NCI-H2171 (cell line): ENCODE measurements at regions not wholly inside any gene's neighbourhood (a gene's known extent, or its start where the extent isn't known, plus 50 kb on each side); places are given as distances from the start of the nearest gene placed in this dataset.

ENCODE experiments used
- DNase-seq: peaks from one replicate; lab custom pipeline; 2025; lab: John Stamatoyannopoulos, UW

- peak; percentile 45 for DNase-seq
Observed at GRCh38 chr5:2658447-2658846, 93.0 kb downstream of the IRX2 start.

- DNase-seq, result no peak
Observed at GRCh38 chr5:2657151-2657550, 94.3 kb downstream of the IRX2 start.

- DNase-seq, result no peak
Observed at GRCh38 chr5:2656206-2656605, 95.3 kb downstream of the IRX2 start.

GRCh38 chr5:2653991-2654390 is 97.5 kb downstream of the IRX2 start:
- DNase-seq, result no peak

- DNase-seq, result no peak
Observed at GRCh38 chr5:2651116-2651515, 100.4 kb downstream of the IRX2 start.

GRCh38 chr5:2642684-2643345 is 108.7 kb downstream of the IRX2 start:
- no peak for DNase-seq

GRCh38 chr5:2640717-2641116 is 110.8 kb downstream of the IRX2 start:
- no peak for DNase-seq

- peak; percentile 32 for DNase-seq
Observed at GRCh38 chr5:2639425-2639824, 112.1 kb downstream of the IRX2 start.

- DNase-seq, result no peak
Observed at GRCh38 chr5:2634399-2635176, 116.9 kb downstream of the IRX2 start.

- no peak for DNase-seq
Observed at GRCh38 chr5:2633992-2634391, 117.5 kb downstream of the IRX2 start.

- DNase-seq, result no peak
Observed at GRCh38 chr5:2631758-2632157, 119.7 kb downstream of the IRX2 start.

- no peak for DNase-seq
Observed at GRCh38 chr5:2629045-2629444, 122.4 kb downstream of the IRX2 start.

- DNase-seq, result no peak
Observed at GRCh38 chr5:2627867-2628266, 123.6 kb downstream of the IRX2 start.

GRCh38 chr5:2626572-2626971 is 124.9 kb downstream of the IRX2 start:
- no peak for DNase-seq

- DNase-seq, result no peak
Observed at GRCh38 chr5:2622866-2623265, 128.6 kb downstream of the IRX2 start.

- DNase-seq, result no peak
Observed at GRCh38 chr5:2621631-2622030, 129.8 kb downstream of the IRX2 start.

GRCh38 chr5:2619216-2619615 is 132.3 kb downstream of the IRX2 start:
- DNase-seq, result no peak

GRCh38 chr5:2617461-2617860 is 134.0 kb downstream of the IRX2 start:
- DNase-seq, result no peak

GRCh38 chr5:2615917-2616316 is 135.6 kb downstream of the IRX2 start:
- no peak for DNase-seq

GRCh38 chr5:2614571-2614970 is 136.9 kb downstream of the IRX2 start:
- no peak for DNase-seq

- no peak for DNase-seq
Observed at GRCh38 chr5:2611659-2612058, 139.8 kb downstream of the IRX2 start.

- no peak for DNase-seq
Observed at GRCh38 chr5:2610986-2611385, 140.5 kb downstream of the IRX2 start.

- no peak for DNase-seq
Observed at GRCh38 chr5:2608391-2608790, 143.1 kb downstream of the IRX2 start.

- no peak for DNase-seq
Observed at GRCh38 chr5:2607598-2607997, 143.9 kb downstream of the IRX2 start.
